ENCODE measurements at regions not wholly inside any gene's neighbourhood (a gene's known extent, or its start where the extent isn't known, plus 50 kb on each side); places are given as distances from the start of the nearest gene placed in this dataset.

GRCh38 chr3:99287876-99288275, 350.5 kb upstream of the COL8A1 start:
- CTCF ChIA-PET = no interaction called here
- no TSS peak for BruUV-seq (replicated peaks)
- no peak for TF ChIP-seq CTCF (IDR thresholded peaks at IDR 0.05; ENCODE audit: insufficient read depth in 1 of 2, low read depth in 1 of 2, low read length in 1 of 2, severe bottlenecking in 1 of 2, unreplicated experiment in 1 of 2)

GRCh38 chr3:99286266-99286845, 352.0 kb upstream of the COL8A1 start:
- no peak for DNase-seq
- POLR2A ChIA-PET = no interaction called here
- H3K4me1 Mint-ChIP-seq (ENCODE audit: low read depth, unreplicated experiment) = no peaks in the 10 kb centered on the region

More at GRCh38 chr3:99287876-99288275, 350.5 kb upstream of the COL8A1 start:
- no peaks in the 10 kb centered on the region for H3K9me3 Mint-ChIP-seq (ENCODE audit: unreplicated experiment)
- intact Hi-C loops (cut with micrococcal nuclease; ENCODE audit: unreplicated experiment) = no loop called here
- Histone ChIP-seq H3K27me3 (replicated peaks; ENCODE audit: control insufficient read depth, insufficient read depth, low read length) (no peaks in the 10 kb centered on the region), H3K9me3 (no peaks in the 10 kb centered on the region), H3K4me3 (ENCODE audit: low read depth, low read length) (no peak overlapping the region), H3K36me3 (ENCODE audit: control insufficient read depth, insufficient read depth, low read length) (no peaks in the 10 kb centered on the region), H3K4me1 (no peaks in the 10 kb centered on the region)
- no peak for DNase-seq
- H3K4me3 Mint-ChIP-seq (ENCODE audit: unreplicated experiment) = no peak overlapping the region
- H3K4me1 Mint-ChIP-seq (ENCODE audit: low read depth, unreplicated experiment) = no peaks in the 10 kb centered on the region
- H3K27ac Mint-ChIP-seq (ENCODE audit: unreplicated experiment) = no peak overlapping the region
- H3K36me3 Mint-ChIP-seq (ENCODE audit: insufficient read depth, unreplicated experiment) = no peaks in the 10 kb centered on the region
- H3K27me3 Mint-ChIP-seq (ENCODE audit: insufficient read depth, unreplicated experiment) = no peaks in the 10 kb centered on the region
- POLR2A ChIA-PET = no interaction called here

GRCh38 chr3:99269606-99270351, 368.3 kb upstream of the DCBLD2 start:
- no peaks in the 10 kb centered on the region for H3K4me1 ChIP-seq
- BruUV-seq (replicated peaks) = no TSS peak
- Mint-ChIP-seq H3K4me1 (ENCODE audit: low read depth, unreplicated experiment) (no peaks in the 10 kb centered on the region), H3K4me3 (ENCODE audit: unreplicated experiment) (no peak overlapping the region), H3K27me3 (ENCODE audit: insufficient read depth, unreplicated experiment) (peaks cover 2% of the 10 kb centered on the region), H3K27ac (ENCODE audit: unreplicated experiment) (no peak overlapping the region), H3K9me3 (ENCODE audit: unreplicated experiment) (no peaks in the 10 kb centered on the region), H3K36me3 (ENCODE audit: insufficient read depth, unreplicated experiment) (no peaks in the 10 kb centered on the region)
- no peaks in the 10 kb centered on the region for H3K9me3 ChIP-seq
- H3K27me3 ChIP-seq (replicated peaks; ENCODE audit: control insufficient read depth, insufficient read depth, low read length) = no peaks in the 10 kb centered on the region
- DNase-seq = no peak
- TF ChIP-seq CTCF (IDR thresholded peaks at IDR 0.05; ENCODE audit: insufficient read depth in 1 of 2, low read depth in 1 of 2, low read length in 1 of 2, severe bottlenecking in 1 of 2, unreplicated experiment in 1 of 2) = no peak
- intact Hi-C loops (cut with micrococcal nuclease; ENCODE audit: unreplicated experiment) = no loop called here
- CTCF ChIA-PET = no interaction called here
- POLR2A ChIA-PET = no interaction called here
- no peak overlapping the region for H3K4me3 ChIP-seq (ENCODE audit: low read depth, low read length)
- H3K36me3 ChIP-seq (ENCODE audit: control insufficient read depth, insufficient read depth, low read length) = no peaks in the 10 kb centered on the region

More at GRCh38 chr3:99286266-99286845, 352.0 kb upstream of the COL8A1 start:
- Histone ChIP-seq H3K4me1 (no peaks in the 10 kb centered on the region), H3K27me3 (replicated peaks; ENCODE audit: control insufficient read depth, insufficient read depth, low read length) (no peaks in the 10 kb centered on the region), H3K9me3 (no peaks in the 10 kb centered on the region), H3K4me3 (ENCODE audit: low read depth, low read length) (no peak overlapping the region), H3K36me3 (ENCODE audit: control insufficient read depth, insufficient read depth, low read length) (no peaks in the 10 kb centered on the region)
- no peaks in the 10 kb centered on the region for H3K9me3 Mint-ChIP-seq (ENCODE audit: unreplicated experiment)
- no TSS peak for BruUV-seq (replicated peaks)
- no peak for TF ChIP-seq CTCF (IDR thresholded peaks at IDR 0.05; ENCODE audit: insufficient read depth in 1 of 2, low read depth in 1 of 2, low read length in 1 of 2, severe bottlenecking in 1 of 2, unreplicated experiment in 1 of 2)
- H3K36me3 Mint-ChIP-seq (ENCODE audit: insufficient read depth, unreplicated experiment) = no peaks in the 10 kb centered on the region
- intact Hi-C loops (cut with micrococcal nuclease; ENCODE audit: unreplicated experiment) = no loop called here
- CTCF ChIA-PET = no interaction called here
- H3K4me3 Mint-ChIP-seq (ENCODE audit: unreplicated experiment) = no peak overlapping the region
- H3K27ac Mint-ChIP-seq (ENCODE audit: unreplicated experiment) = no peak overlapping the region
- no peaks in the 10 kb centered on the region for H3K27me3 Mint-ChIP-seq (ENCODE audit: insufficient read depth, unreplicated experiment)

All from Caco-2 (cell line).